ENCODE measurements at regions not wholly inside any gene's neighbourhood (a gene's known extent, or its start where the extent isn't known, plus 50 kb on each side); places are given as distances from the start of the nearest gene placed in this dataset.

DNA sequence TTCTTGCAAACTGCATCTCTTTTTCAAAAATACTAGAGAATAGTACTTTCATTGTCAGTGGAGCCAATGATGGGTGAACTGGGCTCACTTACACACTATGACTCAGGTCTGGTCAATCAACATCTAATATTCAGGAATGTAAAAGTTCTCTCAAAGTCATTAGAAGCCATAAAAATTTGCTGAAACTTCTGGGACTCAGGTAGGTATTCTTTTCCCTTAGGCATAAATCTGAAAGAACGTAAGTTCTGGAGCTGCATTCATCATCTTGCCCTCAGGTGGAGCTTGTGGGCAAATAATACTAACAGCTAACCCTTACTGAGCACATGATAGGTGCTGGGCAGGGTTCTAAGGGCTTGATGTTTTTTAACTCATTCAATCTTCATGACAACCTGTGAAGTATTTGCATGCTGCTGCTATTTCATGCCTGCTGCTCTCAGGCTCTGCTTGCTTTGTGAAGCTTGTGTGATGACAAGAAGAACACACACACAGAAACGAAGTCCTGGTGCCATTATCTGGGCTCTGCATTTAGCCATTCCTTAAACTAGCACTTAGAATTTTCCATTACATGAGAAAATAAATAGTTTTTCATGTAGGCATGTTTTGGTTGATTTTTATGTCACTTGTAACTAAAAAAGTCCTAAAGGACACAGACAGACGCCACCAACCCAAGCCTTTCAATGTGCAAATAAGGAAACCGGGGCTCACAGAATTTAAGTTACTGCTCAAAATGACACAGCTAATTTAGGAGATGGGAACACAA, 394.2 kb upstream of the LYPLAL1 start:
- DNase-seq, result no peak

DNA sequence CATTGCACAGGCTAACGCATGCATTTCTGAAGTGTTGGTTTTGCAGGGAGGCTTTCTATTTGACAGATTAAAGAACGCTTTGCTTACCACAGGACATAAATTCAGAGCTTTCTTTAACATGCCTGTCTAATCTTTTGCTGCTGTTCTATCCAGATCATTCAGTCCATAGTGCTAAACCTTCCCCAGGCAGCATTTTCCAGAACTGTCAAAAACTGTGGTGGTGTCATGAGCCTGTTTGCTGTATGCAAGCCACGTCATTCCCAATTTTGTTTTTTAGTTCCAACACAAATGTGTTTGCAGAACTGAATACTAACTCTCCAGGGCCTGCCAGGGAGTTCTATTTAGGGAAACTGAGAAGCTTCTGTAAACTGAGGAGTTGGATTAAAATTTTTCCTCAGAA, 390.5 kb upstream of the LYPLAL1 start:
- DNase-seq, result no peak

DNA sequence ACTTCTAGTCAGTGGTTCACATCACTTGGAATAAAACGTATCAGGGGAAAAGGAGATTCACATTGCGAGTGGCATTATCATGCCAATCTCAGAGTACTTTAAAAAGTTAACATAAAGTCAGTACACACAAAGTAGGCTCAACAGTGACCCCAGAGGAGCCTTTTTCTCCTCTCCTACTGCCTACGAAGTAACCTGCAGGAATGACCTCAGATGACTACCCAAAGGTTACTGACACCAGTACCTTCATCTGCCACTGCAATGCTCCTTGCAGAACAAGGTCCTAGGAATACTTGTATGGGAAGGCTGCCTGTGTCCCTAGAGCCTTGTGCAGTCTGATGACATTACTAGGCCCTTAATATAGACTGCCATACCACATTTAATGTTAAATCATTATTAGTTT, 389.8 kb upstream of the LYPLAL1 start:
- DNase-seq, result no peak

DNA sequence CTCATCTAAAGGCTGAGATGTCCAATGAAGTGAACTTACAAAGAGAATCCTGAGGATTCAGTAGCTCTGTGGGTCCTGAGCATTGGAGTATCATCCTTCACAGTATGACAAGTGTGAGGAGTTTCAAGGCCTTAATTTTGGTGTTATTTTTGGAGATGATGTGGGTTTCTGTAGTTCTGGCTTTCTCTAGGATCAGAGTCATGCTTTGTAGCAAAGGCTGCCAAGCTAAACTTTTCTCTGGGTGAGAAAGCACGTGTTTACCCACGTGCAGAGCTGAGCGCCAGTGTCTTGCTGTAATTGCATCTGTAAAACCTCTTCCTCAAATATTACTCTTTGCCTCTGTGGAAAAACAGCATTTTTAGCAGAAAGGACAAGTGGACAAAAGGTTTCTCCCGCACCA, 387.8 kb upstream of the LYPLAL1 start:
- no peak for DNase-seq

DNA sequence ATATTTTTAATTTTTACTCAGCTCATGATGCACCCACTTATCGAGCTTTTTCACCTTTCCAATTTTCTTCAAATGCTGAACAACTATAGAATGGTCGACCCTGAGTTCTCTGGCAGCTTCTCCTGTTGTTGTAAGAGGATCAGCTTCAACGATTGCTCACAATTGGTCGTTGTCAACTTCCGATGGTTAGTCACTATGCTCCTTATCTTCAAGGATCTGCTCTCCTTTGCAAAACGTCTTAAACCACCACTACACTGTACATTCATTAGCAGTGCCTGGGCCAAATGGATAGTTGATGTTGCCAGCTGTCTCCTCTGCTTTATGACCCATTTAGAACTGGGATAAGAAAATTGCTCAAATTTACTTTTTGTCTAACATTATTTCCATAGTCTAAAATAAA, 385.9 kb upstream of the LYPLAL1 start:
- DNase-seq, result no peak

DNA sequence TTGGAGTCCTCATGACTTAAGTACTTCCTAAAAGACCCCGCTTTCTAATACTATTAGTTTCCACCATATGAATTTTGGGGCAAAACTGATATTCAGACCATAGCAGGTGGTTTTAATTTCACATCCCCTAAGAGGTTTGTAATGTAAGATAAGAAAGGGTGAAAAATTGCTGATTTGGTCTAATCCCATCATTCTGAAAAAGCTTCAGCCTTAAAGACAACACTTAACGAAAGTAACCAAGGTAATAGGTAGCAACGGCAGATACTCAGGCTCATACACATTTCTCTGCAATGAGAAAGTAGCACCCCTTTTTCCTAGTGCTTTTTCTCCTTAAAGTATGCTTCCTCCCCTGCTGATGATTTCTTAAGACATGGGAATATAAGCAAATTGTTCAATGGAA, 376.9 kb upstream of the LYPLAL1 start:
- DNase-seq, result no peak

DNA sequence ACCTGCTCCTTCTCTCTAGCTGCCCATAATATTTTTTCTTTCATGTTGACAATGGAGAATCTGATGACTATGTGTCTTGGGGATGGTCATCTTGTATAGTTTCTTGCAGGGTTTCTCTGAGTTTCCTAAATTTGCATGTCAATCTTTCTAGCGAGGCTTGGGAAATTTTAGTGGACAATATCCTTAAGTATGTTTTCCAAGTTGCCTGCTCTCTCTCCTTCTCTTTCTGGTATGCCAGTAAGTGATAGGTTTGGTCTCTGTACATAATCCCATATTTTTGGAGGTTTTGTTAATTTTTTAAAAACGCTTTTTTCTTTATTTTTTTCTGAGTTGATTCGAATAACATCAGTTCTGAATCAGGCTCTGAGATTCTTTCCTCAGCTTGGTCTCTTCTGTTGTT, 370.9 kb upstream of the LYPLAL1 start:
- no peak for DNase-seq

DNA sequence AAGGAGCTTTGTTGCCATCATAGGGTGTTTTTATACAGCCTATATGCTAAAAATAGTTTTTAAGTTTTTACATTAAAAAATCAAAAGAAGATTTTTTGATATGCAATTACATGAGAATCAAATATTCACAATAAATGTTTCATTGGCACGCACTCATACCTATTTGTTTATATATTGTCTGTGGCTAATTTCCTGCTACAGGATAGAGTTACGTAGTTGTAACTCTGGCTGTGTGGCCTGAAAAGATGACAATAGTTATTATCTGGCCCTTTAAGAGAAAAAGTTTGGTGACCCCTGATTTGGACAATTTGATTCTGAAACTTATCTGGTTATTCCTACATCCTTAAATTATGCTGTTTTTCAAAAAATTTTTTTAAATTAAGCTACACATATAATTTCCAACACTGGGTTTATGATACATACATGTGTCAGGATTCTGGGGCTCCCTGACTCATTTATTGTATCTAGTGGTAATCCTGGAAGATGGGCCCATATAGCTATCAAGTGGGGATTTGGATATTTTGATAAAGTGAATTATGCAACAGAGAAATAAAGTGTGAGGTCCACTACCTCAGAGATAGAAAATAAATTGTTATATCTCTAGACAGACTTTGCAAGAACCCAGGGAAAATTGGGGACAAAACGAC, 370.2 kb upstream of the LYPLAL1 start:
- no peak for DNase-seq

DNA sequence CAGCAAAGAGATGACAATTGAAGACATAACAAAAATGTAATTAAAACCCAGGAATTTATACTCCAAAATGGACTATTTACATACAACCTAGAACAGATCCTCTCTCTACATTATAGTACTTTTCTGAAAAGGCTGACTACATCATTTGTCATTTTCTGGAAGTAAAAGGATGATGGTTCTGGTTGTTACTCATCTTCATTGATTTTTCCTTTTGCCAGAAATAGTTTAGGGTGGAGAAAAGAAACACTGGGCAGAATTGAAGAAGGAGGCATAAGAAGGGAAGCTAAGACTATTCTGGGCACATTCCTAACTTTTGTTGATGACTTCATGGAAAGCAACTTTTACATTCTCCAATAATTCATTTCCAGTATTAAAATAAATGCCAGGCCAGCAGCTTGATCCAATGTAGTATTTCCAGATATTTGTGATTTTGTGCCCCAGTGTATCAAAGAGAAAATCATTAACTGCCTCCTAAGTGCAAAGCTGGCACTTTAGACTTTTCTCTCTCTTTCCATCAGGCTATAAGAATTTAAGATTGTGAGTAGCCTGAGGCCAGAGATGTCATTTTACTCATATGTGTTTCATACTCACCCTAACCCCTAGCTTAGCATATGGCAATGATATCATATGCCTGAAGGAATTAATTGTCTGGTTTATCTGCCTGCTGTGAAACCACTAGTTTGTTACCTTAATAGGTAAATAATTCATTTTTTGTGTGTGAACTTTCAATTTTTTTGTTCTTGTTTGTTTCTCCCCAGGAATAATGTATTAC, 369.5 kb upstream of the LYPLAL1 start:
- no peak for DNase-seq

DNA sequence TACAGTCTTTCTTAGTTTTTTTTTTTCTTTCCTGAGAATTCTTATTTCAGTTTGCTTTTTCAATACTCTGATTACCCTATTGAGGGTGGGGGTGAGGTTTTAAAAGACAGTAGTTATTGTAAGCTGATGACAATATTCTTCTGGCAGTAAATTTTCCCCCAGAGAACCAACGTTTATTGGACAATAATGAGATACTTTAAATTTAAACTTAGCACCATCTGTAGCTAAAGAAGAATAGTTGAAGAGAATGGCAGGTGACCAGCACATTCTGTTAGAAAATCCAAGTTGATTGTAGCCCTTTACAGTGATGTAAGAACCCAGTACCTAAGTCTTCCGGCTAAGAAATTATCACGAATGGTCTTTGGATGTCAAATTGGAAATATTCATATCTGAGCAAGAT, 364.6 kb upstream of the LYPLAL1 start:
- no peak for DNase-seq

DNA sequence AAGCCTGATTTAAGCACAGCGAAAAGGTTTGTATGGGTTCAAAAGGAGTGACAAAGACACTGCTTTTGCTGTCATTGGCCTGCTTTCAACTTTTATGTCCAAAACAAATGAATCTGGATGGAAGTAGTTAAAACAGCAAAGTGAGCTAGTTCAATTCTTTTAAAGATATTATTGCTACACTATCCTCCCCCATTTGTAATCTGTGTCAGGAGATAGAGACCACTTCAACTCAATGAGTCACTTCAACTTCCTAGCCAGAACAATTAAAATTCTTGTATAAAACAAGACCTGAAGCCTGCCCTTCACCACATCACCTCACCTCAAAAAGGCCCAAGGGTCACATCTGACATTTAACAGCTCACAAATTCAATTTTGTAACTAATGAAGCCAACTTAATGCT, 364.1 kb upstream of the LYPLAL1 start:
- no peak for DNase-seq

DNA sequence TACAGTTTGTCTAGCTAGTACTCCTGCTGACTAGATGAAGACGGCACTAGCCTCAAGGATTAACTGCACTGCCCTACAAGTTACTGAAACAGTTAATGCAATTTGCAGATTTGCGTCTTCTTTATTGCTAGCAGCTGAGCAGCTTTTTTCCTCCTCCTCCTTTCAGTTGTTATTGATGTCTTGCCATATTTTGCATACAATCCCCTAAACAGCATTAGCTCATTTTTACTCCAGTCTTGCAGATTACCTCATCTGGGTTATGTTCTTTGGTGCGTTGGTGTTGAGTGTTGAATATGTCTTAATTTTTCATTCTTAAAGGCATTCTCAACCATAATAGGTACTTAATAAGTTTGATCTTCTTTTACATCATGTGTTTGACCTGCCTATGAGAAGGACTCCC, 363.4 kb upstream of the LYPLAL1 start:
- DNase-seq, result no peak

DNA sequence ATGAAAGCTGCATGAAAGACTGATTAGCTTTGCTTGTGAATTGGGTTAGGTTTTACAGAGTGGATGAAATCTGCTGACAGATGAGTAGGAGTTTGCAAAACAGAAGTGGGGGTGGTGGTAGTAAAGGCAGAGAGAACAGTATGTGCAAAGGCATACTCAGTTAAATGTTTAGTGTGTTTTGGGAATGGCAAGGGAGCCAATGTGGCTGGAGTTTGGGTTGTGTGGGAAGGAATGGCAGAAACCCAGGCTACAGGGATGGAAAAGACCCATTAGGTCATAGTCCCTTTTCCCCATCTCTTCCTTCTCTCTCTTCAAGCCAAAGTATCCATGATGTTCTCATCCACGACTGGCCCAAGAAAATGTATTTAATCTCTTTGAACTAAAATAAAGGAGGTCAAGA, 362.2 kb upstream of the LYPLAL1 start:
- no peak for DNase-seq

DNA sequence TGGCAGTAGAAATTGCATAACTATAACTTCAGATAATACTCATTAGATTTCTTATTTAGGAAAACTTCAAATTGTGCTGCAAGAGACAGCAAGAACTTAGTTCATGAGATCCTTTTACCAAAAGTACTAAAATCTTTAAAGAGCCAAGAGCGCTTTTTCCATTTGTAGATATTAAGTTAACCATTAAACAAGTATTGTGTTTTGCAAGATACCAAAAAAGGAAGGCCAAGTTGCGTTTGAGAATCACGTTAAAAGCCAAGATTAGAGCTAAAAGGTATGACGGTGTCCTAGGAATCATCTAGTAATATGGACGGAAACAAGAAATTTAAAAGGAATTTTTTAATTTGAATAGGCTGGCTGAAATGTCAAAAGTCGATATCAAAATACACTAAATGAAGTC, 361.3 kb upstream of the LYPLAL1 start:
- no peak for DNase-seq

DNA sequence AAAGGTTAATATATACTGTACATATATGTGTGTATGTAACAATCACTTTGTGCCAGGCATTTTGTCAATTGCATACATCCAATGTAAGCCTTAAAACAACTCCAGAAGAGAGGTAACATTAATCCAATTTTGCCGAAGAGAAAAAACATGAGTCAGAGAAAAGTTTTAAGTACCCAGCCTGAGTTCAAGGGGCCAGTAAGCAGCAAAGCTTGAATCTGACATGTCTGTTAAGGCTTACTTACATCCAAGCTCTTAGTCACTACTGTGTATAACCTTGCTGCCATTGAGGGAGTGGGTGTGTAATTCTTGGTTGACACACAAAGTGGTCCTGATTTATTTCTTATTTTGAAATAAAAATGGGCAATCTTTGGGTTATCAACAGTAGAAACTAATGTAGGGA, 360.4 kb upstream of the LYPLAL1 start:
- no peak for DNase-seq

DNA sequence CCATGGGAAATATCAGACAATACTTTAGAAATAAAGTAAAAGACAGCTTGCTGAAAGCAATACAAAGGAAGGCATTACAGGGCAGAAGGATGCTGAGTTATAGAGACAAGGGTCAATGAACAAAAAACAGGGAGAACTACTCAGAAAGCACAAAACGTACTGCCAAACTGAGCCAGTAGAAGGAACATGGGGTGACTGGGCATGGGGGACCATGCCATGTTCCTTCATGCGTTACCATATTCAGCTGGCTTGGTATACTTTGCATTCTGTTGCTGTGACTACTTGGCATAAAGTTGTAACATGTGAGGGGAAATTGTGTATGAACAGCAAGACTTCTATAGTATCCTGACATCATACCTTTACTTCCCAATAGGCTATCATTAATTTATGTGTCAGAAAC, 358.6 kb upstream of the LYPLAL1 start:
- DNase-seq, result no peak

DNA sequence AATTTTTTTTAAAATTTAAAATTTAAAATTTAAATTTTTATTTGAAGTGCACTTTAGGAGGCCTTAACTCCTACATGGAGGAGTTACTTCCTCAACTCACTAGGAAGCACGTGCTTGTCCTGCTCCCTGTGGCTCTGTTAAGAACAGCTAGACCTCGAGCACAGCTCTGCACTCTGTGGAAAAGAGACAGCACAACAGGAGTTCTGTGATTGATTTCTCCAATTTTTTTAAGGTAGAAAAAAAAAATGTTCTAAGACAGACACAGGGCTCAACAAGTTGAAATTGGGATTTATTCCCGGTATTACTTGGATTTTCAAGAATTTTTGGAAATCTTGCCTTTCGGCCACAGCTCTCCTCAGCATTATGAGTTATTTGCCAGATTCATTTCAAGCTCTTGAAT, 356.6 kb upstream of the LYPLAL1 start:
- no peak for DNase-seq

DNA sequence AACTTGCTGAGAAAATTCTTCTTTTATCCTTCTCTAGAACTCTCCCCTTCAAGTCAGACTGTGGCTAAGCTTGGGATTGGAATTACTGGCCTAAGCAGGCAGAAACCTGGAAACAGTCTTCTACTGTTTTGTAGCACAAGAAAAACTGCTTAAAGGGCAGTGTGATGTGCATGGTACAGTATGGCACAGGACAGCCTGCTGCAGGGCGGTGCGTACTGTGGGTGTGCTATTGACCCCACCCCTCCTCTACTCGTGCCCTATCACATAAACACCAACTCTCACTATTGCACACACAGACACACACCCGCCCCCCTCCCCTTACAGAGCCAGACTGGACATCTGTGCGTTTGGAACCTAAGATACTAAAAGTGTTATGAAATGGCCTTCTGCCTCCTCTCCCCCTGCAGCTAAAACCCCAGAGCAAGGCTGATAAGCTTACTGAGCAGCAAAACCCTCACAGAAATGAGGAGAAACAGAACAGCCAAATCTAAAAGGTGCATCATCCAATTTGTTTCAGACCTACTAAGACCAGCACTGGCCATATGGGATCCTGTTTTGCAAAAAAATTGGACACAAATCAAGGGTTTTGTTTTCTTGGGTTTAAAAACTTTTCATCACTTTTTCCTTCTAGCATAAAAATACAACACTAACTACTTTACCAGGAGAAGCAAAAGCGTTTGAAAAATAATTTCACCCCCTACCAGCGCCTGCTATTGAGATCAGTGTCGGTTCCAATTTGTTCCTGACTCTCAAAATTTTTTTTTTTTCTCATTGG, 355.8 kb upstream of the LYPLAL1 start:
- no peak for DNase-seq

DNA sequence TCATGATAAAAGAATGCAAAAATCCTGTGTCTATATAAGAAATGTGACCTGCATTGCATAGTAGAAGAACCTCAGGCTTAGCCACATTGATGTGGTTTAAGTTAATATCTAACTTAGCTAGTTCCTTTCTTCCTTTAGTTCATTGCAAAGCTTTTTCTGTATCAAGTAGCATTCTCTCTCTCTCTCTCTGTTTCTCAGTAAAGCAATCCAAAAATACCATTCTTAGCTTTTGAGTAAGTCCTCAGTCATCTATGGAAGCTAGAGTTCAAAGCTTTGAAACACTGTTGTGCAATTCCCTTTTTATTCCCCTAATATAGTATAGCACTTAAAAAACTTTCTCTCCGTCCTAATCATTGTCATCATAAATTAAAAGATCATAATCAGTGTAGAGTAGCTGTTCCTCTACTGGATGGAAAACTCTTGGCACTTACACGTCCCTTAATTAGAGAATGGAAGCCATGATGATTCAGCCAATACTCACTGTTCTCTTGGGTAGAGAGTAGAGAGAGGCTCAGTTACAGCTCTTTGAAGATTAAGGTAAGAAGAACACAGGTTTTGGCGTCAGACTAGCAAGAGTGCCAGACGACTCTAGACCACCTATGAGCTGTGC, 350.3 kb upstream of the LYPLAL1 start:
- DNase-seq, result no peak

DNA sequence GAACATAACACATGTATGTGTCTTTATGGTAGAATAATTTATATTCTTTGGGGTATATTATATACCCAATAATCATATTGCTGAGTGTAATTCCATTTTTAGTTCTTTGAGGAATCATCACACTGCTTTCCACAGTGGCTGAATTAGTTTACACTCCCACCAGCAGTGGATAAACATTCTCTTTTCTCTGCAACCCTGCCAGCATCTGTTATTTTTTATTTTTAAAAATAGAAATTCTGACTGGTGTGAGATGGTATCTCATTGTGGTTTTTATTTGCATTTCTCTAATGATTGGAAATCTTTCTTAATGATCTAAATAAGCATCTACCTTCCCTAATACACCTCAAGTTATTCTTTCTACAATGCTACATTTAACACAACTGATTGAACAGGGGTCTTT, 346.2 kb upstream of the LYPLAL1 start:
- no peak for DNase-seq

DNA sequence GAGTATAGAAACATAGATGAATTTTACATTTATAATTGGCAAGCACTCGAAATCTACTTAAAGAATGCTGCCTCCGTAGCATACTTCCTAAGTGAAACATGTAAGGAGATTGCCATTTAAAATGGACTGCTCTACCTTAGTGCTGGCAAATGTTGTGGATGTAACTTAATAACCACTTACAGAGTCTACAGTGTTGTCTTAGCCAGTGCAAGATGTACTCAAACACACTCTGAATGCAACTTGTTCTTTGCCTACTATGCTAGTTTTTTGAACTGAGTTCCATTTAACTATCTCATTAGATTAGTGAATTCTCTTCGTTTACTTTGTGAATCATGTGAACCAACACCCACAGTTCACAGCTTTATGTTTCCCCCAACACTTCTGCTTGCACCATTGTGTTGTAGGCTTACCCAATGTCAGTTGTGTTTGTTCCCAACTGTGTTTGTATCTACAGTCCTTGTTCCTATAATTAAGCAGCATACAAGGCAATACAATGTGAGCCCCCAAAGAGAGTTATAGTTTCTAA, 345.5 kb upstream of the LYPLAL1 start:
- no peak for DNase-seq

DNA sequence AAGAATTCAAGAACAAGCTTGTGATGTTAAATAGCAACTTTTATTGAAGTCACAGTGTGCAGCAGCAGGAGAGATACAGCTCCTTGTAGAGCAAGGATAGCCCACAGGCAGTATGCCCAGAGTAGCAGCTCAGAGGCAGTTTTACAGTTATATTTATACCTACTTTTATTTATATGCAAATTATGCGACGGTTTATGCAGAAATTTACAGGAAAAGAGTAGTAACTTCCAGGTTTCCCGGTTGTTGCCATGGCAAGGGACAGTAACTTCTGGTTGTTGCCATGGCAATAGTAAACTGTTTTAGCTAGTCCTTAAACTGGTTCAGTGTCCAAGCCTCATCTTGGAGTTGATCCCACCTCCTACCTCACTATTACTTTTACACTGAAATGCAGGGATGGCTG, 344.6 kb upstream of the LYPLAL1 start:
- no peak for DNase-seq

DNA sequence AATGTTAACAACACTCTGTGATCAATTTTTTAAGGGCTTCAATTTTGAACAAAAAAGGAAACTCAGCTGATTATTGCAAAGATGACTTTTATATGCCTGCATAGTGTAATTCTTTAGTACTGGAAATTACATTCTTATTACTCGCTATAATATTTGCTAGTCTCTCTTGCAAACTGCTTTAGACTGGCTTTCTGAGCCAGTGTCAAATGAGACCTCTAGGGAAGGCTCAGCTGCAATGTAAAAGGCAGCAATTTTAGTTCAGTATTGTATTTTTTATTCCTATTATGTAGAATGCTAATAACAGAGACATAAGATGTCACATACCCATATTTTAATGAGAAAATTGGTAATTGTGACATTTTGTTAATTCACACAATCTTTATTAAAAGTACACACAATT, 338.1 kb upstream of the LYPLAL1 start:
- no peak for DNase-seq
